ENCODE measurements at regions not wholly inside any gene's neighbourhood (a gene's known extent, or its start where the extent isn't known, plus 50 kb on each side); places are given as distances from the start of the nearest gene placed in this dataset.
A peak's percentile ranks its signal among the peaks of the same experiment; 100 is the strongest.

GRCh38 chr5:120139039-120139438 lies 325.1 kb upstream of the PRR16 start (continued):
- TF ChIP-seq TAF15 (IDR thresholded peaks at IDR 0.05; ENCODE audit: low read depth, low read length) (no peak), PRPF4 (IDR thresholded peaks at IDR 0.05; ENCODE audit: insufficient read depth, low read depth, low read length, poor library complexity, severe bottlenecking) (no peak), CSDE1 (IDR thresholded peaks at IDR 0.05) (no peak), ZNF224 (CRISPR knock-in tag; IDR thresholded peaks at IDR 0.05) (no peak), MIER1 (IDR thresholded peaks at IDR 0.05; ENCODE audit: low read depth) (no peak), ZNF354B (CRISPR knock-in tag; IDR thresholded peaks at IDR 0.05) (no peak), ZNF696 (CRISPR knock-in tag; conservative IDR thresholded peaks at IDR 0.05) (no peak), NEUROD1 (IDR thresholded peaks at IDR 0.05; ENCODE audit: borderline replicate concordance, low read depth, low read length, partially characterized antibody) (no peak), CEBPB (tag; IDR thresholded peaks at IDR 0.05) (peak; percentile 95), TBL1XR1 (IDR thresholded peaks at IDR 0.05; ENCODE audit: low read length in 2 of 2) (no peak), ZNF445 (CRISPR knock-in tag; IDR thresholded peaks at IDR 0.05; ENCODE audit: low read depth) (no peak), GABPB1 (CRISPR knock-in tag; IDR thresholded peaks at IDR 0.05) (no peak), CBX2 (IDR thresholded peaks at IDR 0.05; ENCODE audit: insufficient read depth, low read length, poor library complexity, severe bottlenecking) (no peak), C11orf30 (IDR thresholded peaks at IDR 0.05; ENCODE audit: low read depth) (no peak), E2F1 (CRISPR knock-in tag; IDR thresholded peaks at IDR 0.05) (no peak), TRIM24 (IDR thresholded peaks at IDR 0.05) (peak in 1 of 2 experiments; percentile 25; a peak in 1 of 4 replicates), RBM17 (IDR thresholded peaks at IDR 0.05; ENCODE audit: borderline replicate concordance, low read depth, low read length) (no peak), ZNF780A (CRISPR knock-in tag; IDR thresholded peaks at IDR 0.05) (no peak), YY1 (IDR thresholded peaks at IDR 0.05; ENCODE audit: borderline replicate concordance in 1 of 3, control insufficient read depth in 1 of 3, extremely low read depth in 1 of 3, insufficient read depth in 3 of 3, insufficient read length in 1 of 3, insufficient replicate concordance in 2 of 3, low read depth in 1 of 3, low read length in 2 of 3) (no peak), ZNF253 (CRISPR knock-in tag; conservative IDR thresholded peaks at IDR 0.05) (no peak), GATAD2A (IDR thresholded peaks at IDR 0.05) (no peak), CEBPG (CRISPR knock-in tag; IDR thresholded peaks at IDR 0.05) (no peak), CEBPG (tag; conservative IDR thresholded peaks at IDR 0.05 in 1 of 2, IDR thresholded peaks at IDR 0.05 in 1 of 2) (peak; percentile 80 to 93), SMARCA4 (IDR thresholded peaks at IDR 0.05) (0 out of 2 replicates have a peak, but pooled peaks have one; percentile 13), BDP1 (IDR thresholded peaks at IDR 0.05; ENCODE audit: insufficient read depth, insufficient read length) (no peak), SMARCA5 (IDR thresholded peaks at IDR 0.05) (no peak), XRCC4 (IDR thresholded peaks at IDR 0.05; ENCODE audit: extremely low read depth, insufficient read depth, insufficient read length) (no peak), ATF3 (IDR thresholded peaks at IDR 0.05) (peak; percentile 47; the same call in 1 of the 2 replicates), ATF3 (CRISPR knock-in tag; conservative IDR thresholded peaks at IDR 0.05) (no peak), CXXC5 (CRISPR knock-in tag; IDR thresholded peaks at IDR 0.05) (no peak), ZBTB8A (IDR thresholded peaks at IDR 0.05; ENCODE audit: partially characterized antibody) (no peak)

All from K562 (cell line).